IMR-90 (cell line): ENCODE measurements at regions not wholly inside any gene's neighbourhood (a gene's known extent, or its start where the extent isn't known, plus 50 kb on each side); places are given as distances from the start of the nearest gene placed in this dataset.

Experiments
- ATAC-seq: fragments of 200-7000 bp; cut with Tn5 transposase; 2 replicates; pipeline ENCODE4 v1.9.1; 2020; ENCODE audit warnings: low read depth, mild to moderate bottlenecking, moderate library complexity
- BruUV-seq: library from RNA; stranded (reverse); fragments of 400-500 nt; replicated peaks from 2 replicates; lab custom pipeline; 2021; lab: Mats Ljungman, UMichigan
- CTCF ChIA-PET: fragments of 300-600 bp; formaldehyde crosslinking; extraction: SDS; loops from one replicate; lab custom pipeline; 2021; ENCODE audit warnings: antibody characterized with exemption; lab: Yijun Ruan, JAX
- POLR2A ChIA-PET: fragments of 300-600 bp; sonication (Branson Sonifier 250); formaldehyde crosslinking; loops from one replicate; lab custom pipeline; 2022; ENCODE audit warnings: antibody characterized with exemption; ENCODE audit not compliant: unreplicated experiment; lab: Charles Lee
- DNase-seq: peaks from one replicate; pipeline ENCODE4 v3.0.0; 2013
- H2AFZ ChIP-seq: replicated peaks from 2 replicates; pipeline ENCODE3; 2013; ENCODE audit warnings: low read length, mild to moderate bottlenecking; ENCODE audit not compliant: poor library complexity
- H2AK5ac ChIP-seq: 2 replicates; pipeline ENCODE4 v1.6.1; 2013; ENCODE audit warnings: low read depth, low read length, inconsistent platforms
- H2AK9ac ChIP-seq: replicated peaks from 2 replicates; pipeline ENCODE3; 2013; ENCODE audit warnings: mild to moderate bottlenecking, low read depth, low read length, moderate library complexity; ENCODE audit not compliant: poor library complexity
- H2BK120ac ChIP-seq: 2 replicates; pipeline ENCODE4 v1.6.1; 2013; ENCODE audit warnings: low read depth, low read length, inconsistent platforms
- H2BK15ac ChIP-seq: 3 replicates; pipeline ENCODE4 v1.6.1; 2013; ENCODE audit warnings: low read depth, low read length, inconsistent platforms
- H2BK20ac ChIP-seq: 2 replicates; pipeline ENCODE4 v1.6.1; 2013; ENCODE audit warnings: low read depth, mild to moderate bottlenecking, inconsistent platforms, low read length, moderate library complexity
- H2BK5ac ChIP-seq: 2 replicates; pipeline ENCODE4 v1.6.1; 2013; ENCODE audit warnings: mild to moderate bottlenecking, low read depth, low read length, inconsistent platforms; ENCODE audit not compliant: poor library complexity, severe bottlenecking
- H3K14ac ChIP-seq: replicated peaks from 2 replicates; pipeline ENCODE4 v1.6.1; 2013; ENCODE audit warnings: low read depth, low read length, inconsistent platforms
- H3K18ac ChIP-seq: 2 replicates; pipeline ENCODE4 v1.6.1; 2013; ENCODE audit warnings: low read depth, low read length, control low read depth
- H3K23ac ChIP-seq: 2 replicates; pipeline ENCODE4 v1.6.1; 2013; ENCODE audit warnings: low read depth, low read length, inconsistent platforms
- H3K27ac ChIP-seq: 2 replicates; pipeline ENCODE4 v1.5.1; 2013; ENCODE audit warnings: mild to moderate bottlenecking, control low read depth, low read length; ENCODE audit not compliant: insufficient read depth
- H3K27me3 ChIP-seq: 2 replicates; pipeline ENCODE4 v1.6.1; 2013; ENCODE audit warnings: low read length; ENCODE audit not compliant: control insufficient read depth, insufficient read depth
- H3K36me3 ChIP-seq: 2 replicates; pipeline ENCODE4 v1.6.1; 2013; ENCODE audit warnings: low read length, mixed read lengths; ENCODE audit not compliant: control insufficient read depth, insufficient read depth
- H3K4ac ChIP-seq: 2 replicates; pipeline ENCODE4 v1.6.1; 2013; ENCODE audit warnings: low read depth, low read length, inconsistent platforms
- H3K4me1 ChIP-seq: 2 replicates; pipeline ENCODE4 v1.6.1; 2013; ENCODE audit warnings: low read length, mixed read lengths; ENCODE audit not compliant: control insufficient read depth, insufficient read depth
- H3K4me2 ChIP-seq: 2 replicates; pipeline ENCODE4 v1.6.1; 2013; ENCODE audit warnings: low read depth, mild to moderate bottlenecking, control low read depth, low read length, moderate library complexity
- H3K4me3 ChIP-seq: 2 replicates; pipeline ENCODE4 v1.5.1; 2013; ENCODE audit warnings: low read depth, mild to moderate bottlenecking, control low read depth, low read length, moderate library complexity; ENCODE audit not compliant: insufficient read depth
- H3K56ac ChIP-seq: 2 replicates; pipeline ENCODE4 v1.6.1; 2013; ENCODE audit warnings: low read length, inconsistent platforms; ENCODE audit not compliant: insufficient read depth; ENCODE audit errors: extremely low read depth
- H3K79me1 ChIP-seq, 2 experiments: 2 replicates each; pipeline ENCODE4 v1.6.1; 2013; ENCODE audit warnings: low read length in 2 of 2, inconsistent platforms in 1 of 2, low read depth in 1 of 2
- H3K9ac ChIP-seq: 2 replicates; pipeline ENCODE4 v1.6.1; 2013; ENCODE audit warnings: low read depth, low read length, control low read depth
- H3K9me1 ChIP-seq: 2 replicates; pipeline ENCODE4 v1.6.1; 2013; ENCODE audit warnings: low read length, inconsistent platforms; ENCODE audit not compliant: insufficient read depth
- H3K9me3 ChIP-seq: 2 replicates; pipeline ENCODE4 v1.6.1; 2013; ENCODE audit warnings: low read length; ENCODE audit not compliant: control insufficient read depth, insufficient read depth
- H4K20me1 ChIP-seq: 2 replicates; pipeline ENCODE4 v1.6.1; 2013; ENCODE audit warnings: low read length, inconsistent platforms; ENCODE audit not compliant: insufficient read depth
- H4K5ac ChIP-seq: 2 replicates; pipeline ENCODE4 v1.6.1; 2013; ENCODE audit warnings: mild to moderate bottlenecking, low read depth, low read length, control low read depth
- H4K8ac ChIP-seq, 2 experiments: 2 replicates each; pipeline ENCODE4 v1.6.1; 2013; ENCODE audit warnings: low read depth in 2 of 2, low read length in 2 of 2, control low read depth in 1 of 2, inconsistent platforms in 1 of 2
- H4K91ac ChIP-seq: 2 replicates; pipeline ENCODE4 v1.6.1; 2013; ENCODE audit warnings: low read depth, low read length, inconsistent platforms; ENCODE audit not compliant: insufficient read depth
- BHLHE40 ChIP-seq: fragments of 150-350 bp; IDR thresholded peaks from 2 replicates; pipeline ENCODE4 v1.6.1; 2016; ENCODE audit warnings: mild to moderate bottlenecking, low read depth, low read length
- CEBPB ChIP-seq: IDR thresholded peaks from 2 replicates; pipeline ENCODE4 v1.6.1; 2012; ENCODE audit warnings: low read depth, low read length, improper control_type of control experiment
- CTCF ChIP-seq: conservative IDR thresholded peaks from 2 replicates; pipeline ENCODE4 v1.5.1; 2012; ENCODE audit warnings: mild to moderate bottlenecking, low read depth, low read length, improper control_type of control experiment
- MAFK ChIP-seq: IDR thresholded peaks from 2 replicates; pipeline ENCODE4 v1.6.1; 2012; ENCODE audit warnings: low read depth, low read length, improper control_type of control experiment
- MAZ ChIP-seq: IDR thresholded peaks from 2 replicates; pipeline ENCODE4 v1.6.1; 2012; ENCODE audit warnings: low read depth, mild to moderate bottlenecking, low read length, improper control_type of control experiment, moderate library complexity, borderline replicate concordance
- MXI1 ChIP-seq: IDR thresholded peaks from 2 replicates; pipeline ENCODE4 v1.6.1; 2012; ENCODE audit warnings: low read depth, mild to moderate bottlenecking, low read length, moderate library complexity, borderline replicate concordance
- NFE2L2 ChIP-seq: fragments of 150-350 bp; IDR thresholded peaks from 2 replicates; pipeline ENCODE4 v1.6.1; 2016; ENCODE audit warnings: low read depth, mild to moderate bottlenecking, low read length
- RAD21 ChIP-seq: IDR thresholded peaks from 2 replicates; pipeline ENCODE4 v1.6.1; 2012; ENCODE audit warnings: low read length, improper control_type of control experiment
- SMC3 ChIP-seq: fragments of 150-350 bp; IDR thresholded peaks from 2 replicates; pipeline ENCODE4 v1.6.1; 2016; ENCODE audit warnings: low read depth, mild to moderate bottlenecking, antibody characterized with exemption, low read length, moderate library complexity
- USF2 ChIP-seq: fragments of 150-350 bp; IDR thresholded peaks from 2 replicates; pipeline ENCODE4 v1.6.1; 2017; ENCODE audit warnings: mild to moderate bottlenecking, antibody characterized with exemption, low read length, low read depth
- WGBS, 2 experiments: methylation state at CpG; one replicate each; pipeline versions ENCODE4 v1.1.5 to v1.1.7; 2013; ENCODE audit warnings: missing lambda C conversion rate in 2 of 2; ENCODE audit not compliant: insufficient read length in 1 of 2; ENCODE audit errors: extremely low coverage in 2 of 2; 5-methylcytosine and 5-hydroxymethylcytosine counted together
- dilution Hi-C: fragments of 300-500 bp; cut with HindIII; formaldehyde crosslinking; loops from one replicate; pipeline ENCODE4 v1.14.3; 2018; ENCODE audit warnings: low sequenced_read_pairs; ENCODE audit not compliant: unreplicated experiment
- in situ Hi-C: fragments of 300-500 bp; cut with MboI; formaldehyde crosslinking; loops from 3 replicates; pipeline ENCODE4 v1.14.3; 2019; ENCODE audit warnings: low sequenced_read_pairs, inconsistent platforms, mixed read lengths
- intact Hi-C: fragments of 100-400 bp; cut with micrococcal nuclease; formaldehyde crosslinking; loops from 2 replicates; pipeline ENCODE4 v1.10.0; 2022

- Histone ChIP-seq H3K4ac (no peak overlapping the region), H2AFZ (no peak overlapping the region), H2AK5ac (no peak overlapping the region), H3K14ac (no peak overlapping the region), H3K18ac (no peak overlapping the region), H2BK5ac (no peak overlapping the region), H3K56ac (no peak overlapping the region), H3K79me1 (no peaks in the 10 kb centered on the region), H3K4me1 (no peaks in the 10 kb centered on the region), H4K5ac (no peak overlapping the region), H2BK120ac (no peak overlapping the region), H3K4me2 (no peak overlapping the region), H3K9ac (no peak overlapping the region), H2BK15ac (no peak overlapping the region), H2AK9ac (no peak overlapping the region), H4K8ac (no peak overlapping the region), H3K36me3 (no peaks in the 10 kb centered on the region), H4K20me1 (no peaks in the 10 kb centered on the region), H3K9me1 (no peaks in the 10 kb centered on the region), H2BK20ac (no peak overlapping the region), H3K27me3 (no peaks in the 10 kb centered on the region), H3K23ac (no peak overlapping the region), H3K27ac (no peak overlapping the region), H3K4me3 (no peak overlapping the region), H3K9me3 (no peaks in the 10 kb centered on the region), H4K91ac (no peak overlapping the region)
- no peak for DNase-seq
- ChIA-PET POLR2A (no interaction called here), CTCF (no interaction called here)
- in situ Hi-C loops: no loop called here
- no peak for ATAC-seq
- intact Hi-C loops: no loop called here
- dilution Hi-C loops: no loop called here
- TF ChIP-seq CTCF (no peak), BHLHE40 (no peak), SMC3 (no peak), MAFK (no peak), NFE2L2 (no peak), RAD21 (no peak), CEBPB (no peak), MXI1 (no peak), MAZ (no peak), USF2 (no peak)
- BruUV-seq: no TSS peak
- WGBS, 2 experiments: no CpG with 5 or more reads among the region's 3 CpGs
Observed at GRCh38 chr3:90040554-90040953, 933.1 kb downstream of the EPHA3 start.
